BJ (cell line): ENCODE measurements at regions not wholly inside any gene's neighbourhood (a gene's known extent, or its start where the extent isn't known, plus 50 kb on each side); places are given as distances from the start of the nearest gene placed in this dataset.

ENCODE experiments used
- CTCF ChIA-PET: fragments of 350-600 bp; formaldehyde crosslinking; extraction: SDS; loops from one replicate; lab custom pipeline; 2021; ENCODE audit warnings: antibody characterized with exemption, inconsistent platforms; lab: Yijun Ruan, JAX
- POLR2A ChIA-PET: fragments of 300-600 bp; sonication (Branson Sonifier 250); formaldehyde crosslinking; extraction: SDS; loops from one replicate; lab custom pipeline; 2021; ENCODE audit warnings: antibody characterized with exemption; lab: Charles Lee
- DNase-seq: peaks from one replicate; pipeline ENCODE4 v3.0.0-alpha.2; 2011; ENCODE audit warnings: low read depth
- H3K27me3 ChIP-seq: 2 replicates; pipeline ENCODE4 v1.6.0; 2011; ENCODE audit warnings: low read length; ENCODE audit not compliant: control insufficient read depth, insufficient read depth
- H3K36me3 ChIP-seq: 2 replicates; pipeline ENCODE4 v1.5.1; 2011; ENCODE audit warnings: low read length; ENCODE audit not compliant: control insufficient read depth, insufficient read depth
- H3K4me3 ChIP-seq: 2 replicates; pipeline ENCODE4 v1.5.1; 2011; ENCODE audit warnings: low read depth, mild to moderate bottlenecking, control low read depth, low read length
- TF ChIP-seq, protein P1 (sequence below): IDR thresholded peaks from 2 replicates; pipeline ENCODE4 v1.5.1; 2011; ENCODE audit warnings: low read depth, mild to moderate bottlenecking, control low read depth, inconsistent platforms, low read length, moderate library complexity; ENCODE audit not compliant: insufficient read depth

DNA sequence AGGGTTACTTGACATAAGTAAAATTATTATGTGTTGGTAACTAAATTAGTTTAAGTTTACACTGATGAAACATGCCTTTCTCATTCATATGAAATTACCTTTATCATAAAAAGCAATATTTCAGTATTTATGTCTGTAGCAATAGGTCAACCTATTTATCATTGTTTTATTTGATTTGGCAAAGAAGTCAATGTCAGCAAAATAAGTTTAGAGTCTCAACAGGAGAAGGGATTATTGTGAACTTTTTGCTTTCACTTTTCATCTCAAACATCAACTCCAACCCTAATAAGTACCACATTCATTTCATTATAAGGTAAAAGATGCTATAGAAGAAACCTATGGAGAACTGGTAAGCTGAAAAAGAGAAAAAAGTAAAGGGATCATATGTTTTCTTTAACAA is 1015.4 kb upstream of the ADGRL4 start:
- DNase-seq: no peak
- H3K36me3 ChIP-seq: no peaks in the 10 kb centered on the region
- POLR2A ChIA-PET: interaction anchor here (0.6 kb wide), 1 partner anchor 22 kb away, joined by 4 read pairs; no protein-coding TSS in a partner anchor
- no peaks in the 10 kb centered on the region for H3K27me3 ChIP-seq
- CTCF ChIA-PET: interaction anchor here (1.1 kb wide), 1 partner anchor 15 kb away, joined by 3 read pairs; no protein-coding TSS in a partner anchor
- no peak overlapping the region for H3K4me3 ChIP-seq
- TF ChIP-seq, protein P1, sequence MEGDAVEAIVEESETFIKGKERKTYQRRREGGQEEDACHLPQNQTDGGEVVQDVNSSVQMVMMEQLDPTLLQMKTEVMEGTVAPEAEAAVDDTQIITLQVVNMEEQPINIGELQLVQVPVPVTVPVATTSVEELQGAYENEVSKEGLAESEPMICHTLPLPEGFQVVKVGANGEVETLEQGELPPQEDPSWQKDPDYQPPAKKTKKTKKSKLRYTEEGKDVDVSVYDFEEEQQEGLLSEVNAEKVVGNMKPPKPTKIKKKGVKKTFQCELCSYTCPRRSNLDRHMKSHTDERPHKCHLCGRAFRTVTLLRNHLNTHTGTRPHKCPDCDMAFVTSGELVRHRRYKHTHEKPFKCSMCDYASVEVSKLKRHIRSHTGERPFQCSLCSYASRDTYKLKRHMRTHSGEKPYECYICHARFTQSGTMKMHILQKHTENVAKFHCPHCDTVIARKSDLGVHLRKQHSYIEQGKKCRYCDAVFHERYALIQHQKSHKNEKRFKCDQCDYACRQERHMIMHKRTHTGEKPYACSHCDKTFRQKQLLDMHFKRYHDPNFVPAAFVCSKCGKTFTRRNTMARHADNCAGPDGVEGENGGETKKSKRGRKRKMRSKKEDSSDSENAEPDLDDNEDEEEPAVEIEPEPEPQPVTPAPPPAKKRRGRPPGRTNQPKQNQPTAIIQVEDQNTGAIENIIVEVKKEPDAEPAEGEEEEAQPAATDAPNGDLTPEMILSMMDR: no peak

GRCh38 chr1:80018348-80018747 is 1011.8 kb upstream of the ADGRL4 start:
- ChIA-PET CTCF (no interaction called here), POLR2A (no interaction called here)
- no peaks in the 10 kb centered on the region for H3K27me3 ChIP-seq
- DNase-seq: no peak
- no peak overlapping the region for H3K4me3 ChIP-seq
- no peaks in the 10 kb centered on the region for H3K36me3 ChIP-seq
- TF ChIP-seq, protein P1: no peak

- TF ChIP-seq, protein P1: no peak
- DNase-seq: no peak
- Histone ChIP-seq H3K27me3 (no peaks in the 10 kb centered on the region), H3K4me3 (no peak overlapping the region), H3K36me3 (no peaks in the 10 kb centered on the region)
- CTCF ChIA-PET: no interaction called here
- POLR2A ChIA-PET: no interaction called here
These were observed 1002.4 kb upstream of the ADGRL4 start for GRCh38 chr1:80008934-80009333.

DNA sequence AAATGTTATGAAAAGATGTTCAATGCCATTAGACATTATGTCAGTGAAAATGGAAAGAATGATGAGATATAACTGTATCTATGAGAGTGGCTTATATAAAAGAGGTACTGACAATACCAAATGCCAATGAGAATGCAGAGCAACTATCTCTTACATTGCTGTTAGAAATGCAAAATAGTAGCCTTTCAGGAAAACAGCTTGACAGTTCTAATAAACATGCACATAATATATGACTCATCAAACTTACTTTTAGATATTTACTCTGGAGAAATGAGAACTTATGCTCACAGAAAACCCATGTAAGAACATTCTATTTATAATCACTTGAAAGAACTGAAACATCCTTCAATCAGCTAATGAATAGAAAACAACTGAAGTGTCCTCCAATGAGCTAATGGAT is 996.7 kb upstream of the ADGRL4 start:
- no peaks in the 10 kb centered on the region for H3K27me3 ChIP-seq
- H3K4me3 ChIP-seq: no peak overlapping the region
- POLR2A ChIA-PET: no interaction called here
- DNase-seq: no peak
- no peaks in the 10 kb centered on the region for H3K36me3 ChIP-seq
- CTCF ChIA-PET: no interaction called here
- TF ChIP-seq, protein P1: no peak

DNA sequence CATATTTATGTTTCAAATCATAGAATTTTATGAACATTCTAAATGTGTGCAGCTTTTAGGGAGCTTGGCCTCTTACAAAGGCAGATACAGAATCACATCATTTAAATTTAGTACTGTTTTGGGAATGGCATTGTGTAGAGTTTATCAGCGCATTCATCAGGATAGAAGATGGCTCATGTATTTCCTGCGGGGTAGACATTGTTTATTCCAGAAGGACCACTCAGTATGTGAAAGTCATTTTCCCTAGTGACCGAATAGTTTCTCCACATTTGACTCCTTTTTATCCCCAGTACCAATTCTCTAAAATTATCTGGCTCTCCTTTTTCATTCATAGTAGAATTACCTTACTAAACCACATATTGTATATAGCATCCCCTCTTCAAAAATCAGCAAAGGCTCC is 981.9 kb upstream of the ADGRL4 start:
- H3K27me3 ChIP-seq: no peaks in the 10 kb centered on the region
- CTCF ChIA-PET: no interaction called here
- DNase-seq: no peak

More for the DNA sequence above, 981.9 kb upstream of the ADGRL4 start:
- no peak overlapping the region for H3K4me3 ChIP-seq
- POLR2A ChIA-PET: no interaction called here
- TF ChIP-seq, protein P1: no peak
- no peaks in the 10 kb centered on the region for H3K36me3 ChIP-seq
